CD8-positive, alpha-beta memory T cell (primary cell): ENCODE measurements at regions not wholly inside any gene's neighbourhood (a gene's known extent, or its start where the extent isn't known, plus 50 kb on each side); places are given as distances from the start of the nearest gene placed in this dataset.

Source experiments
- CTCF ChIA-PET: fragments of 350-600 bp; sonication (Branson Sonifier 250); formaldehyde crosslinking; loops from one replicate; lab custom pipeline; 2021; ENCODE audit warnings: antibody characterized with exemption; lab: Charles Lee
- POLR2A ChIA-PET: fragments of 350-600 bp; sonication (Branson Sonifier 250); formaldehyde crosslinking; loops from one replicate; lab custom pipeline; 2021; ENCODE audit warnings: antibody characterized with exemption; lab: Charles Lee
- DNase-seq, 5 donors: peaks; one replicate each; pipeline versions ENCODE4 v3.0.0 to v3.0.0-alpha.2; 2020 to 2022; ENCODE audit warnings: mixed read lengths in 1 of 5
- H3K27ac ChIP-seq: one replicate; pipeline ENCODE4 v1.7.0; 2013; ENCODE audit warnings: low read depth, mild to moderate bottlenecking, low read length, moderate library complexity
- H3K27me3 ChIP-seq: 2 replicates; pipeline ENCODE4 v1.7.0; 2013; ENCODE audit warnings: low read length, mild to moderate bottlenecking; ENCODE audit not compliant: insufficient read depth, poor library complexity, severe bottlenecking
- H3K36me3 ChIP-seq: 2 replicates; pipeline ENCODE4 v1.7.0; 2013; ENCODE audit warnings: mild to moderate bottlenecking, low read length, moderate library complexity; ENCODE audit not compliant: insufficient read depth
- H3K4me1 ChIP-seq: 2 replicates; pipeline ENCODE4 v1.7.0; 2013; ENCODE audit warnings: mild to moderate bottlenecking, low read length, moderate library complexity; ENCODE audit not compliant: insufficient read depth
- H3K4me3 ChIP-seq: 2 replicates; pipeline ENCODE4 v1.7.0; 2013; ENCODE audit warnings: mild to moderate bottlenecking, low read length
- H3K9me3 ChIP-seq: 2 replicates; pipeline ENCODE4 v1.7.0; 2013; ENCODE audit warnings: mild to moderate bottlenecking, low read length
- H3K27ac Mint-ChIP-seq, 8 donors: one replicate each; pipeline ENCODE4 v1.8.0; 2020 to 2021; ENCODE audit warnings: mixed read lengths in 8 of 8, mild to moderate bottlenecking in 6 of 8, inconsistent platforms in 3 of 8, moderate library complexity in 3 of 8
- H3K27me3 Mint-ChIP-seq, 2 donors: one replicate each; pipeline ENCODE4 v1.8.0; 2020 to 2021; ENCODE audit warnings: mixed read lengths in 2 of 2, mild to moderate bottlenecking in 1 of 2, moderate library complexity in 1 of 2
- H3K36me3 Mint-ChIP-seq, 3 donors: one replicate each; pipeline ENCODE4 v1.8.0; 2020 to 2021; ENCODE audit warnings: mixed read lengths in 3 of 3, inconsistent platforms in 1 of 3, mild to moderate bottlenecking in 1 of 3
- H3K4me1 Mint-ChIP-seq, 3 donors: one replicate each; pipeline ENCODE4 v1.8.0; 2020 to 2021; ENCODE audit warnings: mixed read lengths in 3 of 3, inconsistent platforms in 1 of 3, mild to moderate bottlenecking in 1 of 3
- H3K4me3 Mint-ChIP-seq, 7 donors: one replicate each; pipeline ENCODE4 v1.8.0; 2020 to 2021; ENCODE audit warnings: mixed read lengths in 7 of 7, mild to moderate bottlenecking in 6 of 7, moderate library complexity in 4 of 7, inconsistent platforms in 2 of 7
- H3K9me3 Mint-ChIP-seq, 5 donors: one replicate each; pipeline ENCODE4 v1.8.0; 2020 to 2022; ENCODE audit warnings: mixed read lengths in 5 of 5, mild to moderate bottlenecking in 3 of 5, moderate library complexity in 2 of 5, inconsistent platforms in 1 of 5

DNA sequence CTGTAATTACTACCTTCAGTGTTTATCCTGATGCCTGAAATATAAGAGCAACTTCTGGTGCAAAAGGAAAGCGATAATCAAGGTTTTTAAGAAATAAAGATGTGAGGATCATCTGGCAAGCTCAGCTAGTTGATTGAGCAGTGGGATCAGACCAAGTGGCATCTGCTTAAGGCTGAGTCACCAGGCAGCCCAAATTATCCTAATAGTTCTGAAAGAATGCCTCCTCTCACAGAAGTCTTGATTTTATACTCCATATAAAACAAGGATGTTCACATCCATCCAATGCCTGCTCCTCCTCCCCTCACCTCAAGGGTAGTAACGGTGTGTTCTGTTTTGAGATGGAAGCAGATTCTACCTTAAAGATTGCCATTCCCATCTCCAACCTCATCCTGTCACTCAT lies 134.5 kb upstream of the RASGEF1B start:
- CTCF ChIA-PET, result no interaction called here
- Histone ChIP-seq H3K27me3 (no peaks in the 10 kb centered on the region), H3K27ac (no peak overlapping the region), H3K9me3 (no peaks in the 10 kb centered on the region), H3K4me3 (no peak overlapping the region), H3K36me3 (no peaks in the 10 kb centered on the region), H3K4me1 (no peaks in the 10 kb centered on the region)
- no peak overlapping the region for H3K4me3 Mint-ChIP-seq
- no peaks in the 10 kb centered on the region for H3K4me1 Mint-ChIP-seq
- POLR2A ChIA-PET, result no interaction called here
- H3K9me3 Mint-ChIP-seq, result no peaks in the 10 kb centered on the region
- no peak for DNase-seq
- H3K36me3 Mint-ChIP-seq, result peaks cover 0 to 4% (median 3%) of the 10 kb centered on the region in 3 donors
- H3K27me3 Mint-ChIP-seq, result peaks cover 0 to 4% of the 10 kb centered on the region in 2 donors
- H3K27ac Mint-ChIP-seq, result no peak overlapping the region

DNA sequence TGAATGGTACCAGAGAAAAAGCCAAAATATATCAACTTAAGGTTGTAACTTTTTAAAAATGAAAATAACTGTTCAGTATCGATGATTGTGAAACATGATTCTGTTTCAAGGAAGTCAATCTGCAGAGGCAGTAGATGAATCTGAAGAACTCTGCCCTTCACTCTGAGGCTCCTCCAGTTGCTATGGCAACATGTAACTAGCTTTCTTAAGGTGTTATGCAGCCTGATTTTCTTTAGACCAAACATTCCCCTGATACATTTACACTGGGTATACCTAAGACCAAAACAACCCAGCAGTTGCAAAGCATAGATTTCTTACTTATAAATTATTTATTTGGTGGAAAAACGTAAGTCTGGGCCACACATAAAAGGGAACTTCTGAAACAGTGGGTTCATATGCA lies 133.6 kb upstream of the RASGEF1B start:
- Histone ChIP-seq H3K27ac (no peak overlapping the region), H3K9me3 (no peaks in the 10 kb centered on the region), H3K36me3 (no peaks in the 10 kb centered on the region), H3K4me3 (no peak overlapping the region), H3K4me1 (no peaks in the 10 kb centered on the region), H3K27me3 (no peaks in the 10 kb centered on the region)
- peak in 1 of 5 donors; percentile 12 for DNase-seq
- H3K36me3 Mint-ChIP-seq, result peaks cover 0 to 4% (median 3%) of the 10 kb centered on the region in 3 donors
- peaks cover 0 to 4% of the 10 kb centered on the region in 2 donors for H3K27me3 Mint-ChIP-seq
- ChIA-PET CTCF (no interaction called here), POLR2A (no interaction called here)
- H3K4me3 Mint-ChIP-seq, result no peak overlapping the region
- no peaks in the 10 kb centered on the region for H3K9me3 Mint-ChIP-seq
- no peaks in the 10 kb centered on the region for H3K4me1 Mint-ChIP-seq
- H3K27ac Mint-ChIP-seq, result no peak overlapping the region

- Mint-ChIP-seq H3K4me3 (no peak overlapping the region), H3K27ac (no peak overlapping the region), H3K9me3 (no peaks in the 10 kb centered on the region), H3K4me1 (no peaks in the 10 kb centered on the region), H3K36me3 (peaks cover 0 to 4% (median 3%) of the 10 kb centered on the region in 3 donors), H3K27me3 (peaks cover 0 to 4% of the 10 kb centered on the region in 2 donors)
- H3K36me3 ChIP-seq, result no peaks in the 10 kb centered on the region
- DNase-seq, result no peak
- H3K9me3 ChIP-seq, result no peaks in the 10 kb centered on the region
- ChIA-PET POLR2A (interaction anchor here (0.7 kb wide), 1 partner anchor 133 kb away, joined by 3 read pairs; the partner anchor contains the start of gene RASGEF1B), CTCF (no interaction called here)
- H3K4me1 ChIP-seq, result no peaks in the 10 kb centered on the region
- H3K27ac ChIP-seq, result no peak overlapping the region
- H3K4me3 ChIP-seq, result no peak overlapping the region
- no peaks in the 10 kb centered on the region for H3K27me3 ChIP-seq
Observed at GRCh38 chr4:81604683-81605218, 133.0 kb upstream of the RASGEF1B start.

- H3K36me3 Mint-ChIP-seq, result peaks cover 0 to 3% (median 0%) of the 10 kb centered on the region in 3 donors
- H3K27ac ChIP-seq, result no peak overlapping the region
- peaks cover 0 to 3% of the 10 kb centered on the region in 2 donors for H3K27me3 Mint-ChIP-seq
- H3K4me3 ChIP-seq, result no peak overlapping the region
- H3K36me3 ChIP-seq, result no peaks in the 10 kb centered on the region
- H3K27me3 ChIP-seq, result no peaks in the 10 kb centered on the region
- ChIA-PET CTCF (no interaction called here), POLR2A (no interaction called here)
- peaks cover 0 to 4% (median 0%) of the 10 kb centered on the region in 5 donors for H3K9me3 Mint-ChIP-seq
- H3K9me3 ChIP-seq, result no peaks in the 10 kb centered on the region
- no peaks in the 10 kb centered on the region for H3K4me1 Mint-ChIP-seq
- H3K4me3 Mint-ChIP-seq, result no peak overlapping the region
- H3K4me1 ChIP-seq, result no peaks in the 10 kb centered on the region
- H3K27ac Mint-ChIP-seq, result no peak overlapping the region
- DNase-seq, result no peak
Observed at GRCh38 chr4:81602854-81603253, 131.1 kb upstream of the RASGEF1B start.

GRCh38 chr4:81601358-81601694 lies 129.6 kb upstream of the RASGEF1B start:
- POLR2A ChIA-PET, result interaction anchor here (0.7 kb wide), 1 partner anchor 13 kb away, joined by 4 read pairs; no protein-coding TSS in a partner anchor

DNA sequence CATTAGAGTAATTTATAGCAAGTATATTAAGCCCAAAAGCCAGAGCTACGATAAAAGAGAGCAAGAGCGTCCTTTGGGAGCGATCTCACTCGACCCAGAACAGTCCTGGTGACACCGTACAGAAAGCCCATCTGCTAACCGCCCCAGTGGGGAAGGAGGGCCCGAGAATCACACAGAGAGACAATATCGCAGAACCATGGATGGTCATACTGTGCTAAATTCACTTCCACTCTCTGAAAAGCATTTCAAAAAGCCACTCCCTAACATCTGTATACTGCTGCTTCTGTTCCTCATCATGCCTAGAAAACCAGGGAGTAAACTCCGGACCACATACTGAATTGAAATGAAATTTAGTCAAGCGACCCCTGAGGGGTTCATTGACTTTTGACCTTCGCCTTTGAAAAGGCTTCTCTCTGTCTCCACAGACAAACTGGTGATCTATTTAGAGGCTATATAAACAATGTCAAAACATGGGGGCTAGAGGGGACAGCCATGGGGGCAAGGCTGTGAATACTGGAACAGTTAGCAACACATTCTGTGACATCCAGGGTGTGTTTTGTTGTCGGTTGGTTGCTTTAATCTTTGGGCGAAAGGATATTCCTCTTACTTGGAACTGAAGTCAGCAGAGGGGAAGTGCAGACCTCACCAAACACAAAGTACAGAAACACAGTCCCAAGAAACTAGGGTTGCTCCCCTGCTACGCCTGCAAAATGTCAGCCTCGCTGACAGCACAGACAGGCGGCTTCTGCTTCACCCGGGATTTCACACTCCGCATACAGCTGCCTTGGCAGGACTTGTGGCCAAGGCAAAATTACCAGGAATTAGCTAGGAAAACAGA lies 129.0 kb upstream of the RASGEF1B start:
- ChIA-PET CTCF (no interaction called here), POLR2A (no interaction called here)
- H3K27me3 Mint-ChIP-seq, result peaks cover 0 to 3% of the 10 kb centered on the region in 2 donors
- no peaks in the 10 kb centered on the region for H3K36me3 Mint-ChIP-seq
- no peaks in the 10 kb centered on the region for H3K27me3 ChIP-seq
- H3K4me3 Mint-ChIP-seq, result no peak overlapping the region
- H3K9me3 ChIP-seq, result no peaks in the 10 kb centered on the region
- H3K36me3 ChIP-seq, result no peaks in the 10 kb centered on the region
- no peaks in the 10 kb centered on the region for H3K4me1 ChIP-seq
- peaks cover 0 to 4% (median 0%) of the 10 kb centered on the region in 5 donors for H3K9me3 Mint-ChIP-seq
- peak overlapping the region in 2 of 8 donors; percentile 15 to 41 for H3K27ac Mint-ChIP-seq
- no peak for DNase-seq
- no peak overlapping the region for H3K27ac ChIP-seq
- H3K4me3 ChIP-seq, result no peak overlapping the region
- no peaks in the 10 kb centered on the region for H3K4me1 Mint-ChIP-seq

More at GRCh38 chr4:81601358-81601694, 129.6 kb upstream of the RASGEF1B start:
- H3K27ac Mint-ChIP-seq, result no peak overlapping the region
- H3K9me3 ChIP-seq, result no peaks in the 10 kb centered on the region
- H3K27me3 ChIP-seq, result no peaks in the 10 kb centered on the region
- H3K27me3 Mint-ChIP-seq, result peaks cover 0 to 3% of the 10 kb centered on the region in 2 donors
- no peak overlapping the region for H3K27ac ChIP-seq
- H3K4me3 Mint-ChIP-seq, result no peak overlapping the region
- H3K36me3 ChIP-seq, result no peaks in the 10 kb centered on the region
- CTCF ChIA-PET, result no interaction called here
- H3K36me3 Mint-ChIP-seq, result no peaks in the 10 kb centered on the region
- H3K4me3 ChIP-seq, result no peak overlapping the region
- DNase-seq, result no peak
- H3K4me1 Mint-ChIP-seq, result no peaks in the 10 kb centered on the region
- no peaks in the 10 kb centered on the region for H3K4me1 ChIP-seq
- H3K9me3 Mint-ChIP-seq, result peaks cover 0 to 4% (median 0%) of the 10 kb centered on the region in 5 donors

DNA sequence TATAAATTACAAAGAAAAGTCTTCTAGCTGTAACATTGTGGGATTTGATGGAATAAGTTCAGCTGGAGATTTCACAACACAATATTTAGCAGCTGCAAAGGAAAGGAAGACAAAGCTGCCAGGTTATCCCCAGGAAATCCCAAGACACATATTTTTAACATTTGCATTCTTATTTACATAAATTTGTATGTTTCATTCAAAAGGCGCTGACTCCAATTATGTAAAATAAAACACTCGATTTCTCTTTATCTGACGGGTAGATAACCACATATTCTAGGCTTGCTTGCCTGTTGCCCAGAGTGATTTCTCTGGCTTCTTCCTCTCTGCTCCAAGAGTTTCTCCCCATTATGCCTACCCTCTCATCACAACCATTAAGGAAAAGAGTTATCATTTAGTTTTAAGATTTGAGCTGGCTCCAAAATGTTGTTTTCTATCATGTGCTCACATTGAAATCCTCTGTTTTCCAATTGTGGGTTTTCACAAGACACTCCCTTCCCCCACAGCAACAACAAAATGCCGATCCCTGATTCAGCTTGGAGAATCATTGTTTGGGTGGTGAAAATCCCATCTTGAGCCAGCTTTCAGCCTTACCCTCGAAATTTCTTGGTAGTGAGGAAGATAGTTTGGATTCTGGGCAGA lies 128.2 kb upstream of the RASGEF1B start:
- Histone ChIP-seq H3K4me3 (no peak overlapping the region), H3K36me3 (no peaks in the 10 kb centered on the region), H3K4me1 (no peaks in the 10 kb centered on the region), H3K27me3 (no peaks in the 10 kb centered on the region), H3K9me3 (no peaks in the 10 kb centered on the region), H3K27ac (no peak overlapping the region)
- H3K4me3 Mint-ChIP-seq, result no peak overlapping the region
- peaks cover 0 to 3% of the 10 kb centered on the region in 2 donors for H3K27me3 Mint-ChIP-seq
- H3K27ac Mint-ChIP-seq, result no peak overlapping the region
- DNase-seq, result no peak
- POLR2A ChIA-PET, result no interaction called here
- peaks cover 0 to 4% (median 0%) of the 10 kb centered on the region in 5 donors for H3K9me3 Mint-ChIP-seq
- H3K36me3 Mint-ChIP-seq, result no peaks in the 10 kb centered on the region
- CTCF ChIA-PET, result no interaction called here
- no peaks in the 10 kb centered on the region for H3K4me1 Mint-ChIP-seq
